HG03135 (cell line): ENCODE measurements at regions not wholly inside any gene's neighbourhood (a gene's known extent, or its start where the extent isn't known, plus 50 kb on each side); places are given as distances from the start of the nearest gene placed in this dataset.

Experiments used
- ATAC-seq: cut with Tn5 transposase; IDR thresholded peaks from one replicate; pipeline ENCODE4 v1.9.1; 2021; ENCODE audit warnings: mild to moderate bottlenecking, moderate library complexity; ENCODE audit not compliant: unreplicated experiment

DNA sequence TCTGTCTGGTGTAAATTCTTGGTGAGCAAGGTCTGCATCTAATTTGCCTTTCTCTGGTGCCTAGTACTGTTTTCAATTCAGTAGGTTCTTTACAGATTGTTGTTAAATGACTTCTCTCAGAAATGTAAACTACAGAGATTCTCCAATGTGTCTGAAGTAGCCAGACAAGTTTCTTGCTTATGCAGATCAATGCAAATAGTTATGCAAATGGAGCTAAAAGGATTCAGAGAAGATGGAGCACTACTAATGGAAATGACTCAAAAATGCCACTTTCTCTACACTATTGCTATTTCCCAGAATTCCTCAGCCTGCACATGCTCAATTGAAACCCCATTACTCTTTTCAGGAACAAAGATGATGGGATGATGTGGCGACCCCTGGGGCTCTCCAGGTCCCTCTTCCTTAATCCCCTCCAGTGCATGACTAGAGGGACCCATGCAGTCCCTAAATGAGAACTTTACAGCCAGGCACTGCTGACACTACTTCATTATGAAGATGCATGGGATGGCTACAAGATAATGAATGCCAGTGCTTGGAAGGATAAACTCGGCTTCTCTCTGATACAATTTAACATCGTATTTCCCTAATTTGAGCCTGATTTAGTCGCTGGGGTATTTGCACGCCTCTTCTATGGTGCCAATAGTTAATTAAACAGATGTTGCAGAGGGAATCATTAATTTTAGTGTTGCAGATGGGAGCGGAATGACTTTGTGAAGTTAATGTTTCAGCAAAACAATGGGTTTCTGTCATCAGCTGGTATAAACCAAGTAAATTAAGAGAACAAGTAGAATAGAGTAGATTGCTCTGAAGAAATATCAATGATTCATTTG lies 753.2 kb downstream of the TLR4 start:
- ATAC-seq = no peak

DNA sequence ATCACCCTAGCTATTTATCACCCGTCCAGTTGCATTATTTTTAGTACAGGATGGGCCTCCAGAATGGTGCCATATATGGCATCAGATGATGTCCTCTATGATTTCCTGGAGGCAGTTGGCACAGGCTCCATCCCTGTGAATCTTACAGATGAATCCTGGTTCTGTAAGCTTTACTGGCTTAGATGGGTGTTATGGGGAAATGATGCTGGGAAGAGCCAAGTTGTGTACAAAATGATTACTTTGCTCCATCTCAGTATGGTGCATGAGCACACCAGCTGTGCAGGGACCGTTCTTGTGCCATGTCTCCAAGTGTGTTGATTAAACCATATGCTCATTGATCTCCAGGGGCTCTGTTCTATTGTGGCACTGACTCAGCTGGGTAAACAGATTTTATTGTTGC lies 755.7 kb downstream of the TLR4 start:
- no peak for ATAC-seq

DNA sequence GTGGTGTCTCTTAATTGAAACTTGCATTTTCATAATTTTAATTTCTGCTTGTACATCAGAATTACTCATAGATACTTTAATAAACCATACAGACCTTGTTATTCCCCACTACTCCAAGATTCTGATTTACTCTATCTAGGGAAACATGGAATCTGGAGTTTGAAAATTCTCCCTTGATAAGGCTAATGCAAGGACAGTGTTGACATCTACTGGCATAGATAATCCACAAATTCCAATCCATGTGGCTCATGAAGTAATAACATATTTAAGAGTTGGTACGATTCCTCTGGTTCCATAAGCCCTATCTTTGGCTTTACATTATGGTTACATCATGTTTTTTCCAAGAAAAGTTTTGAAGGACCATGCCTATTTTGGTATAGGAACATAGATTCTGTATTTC lies 759.2 kb downstream of the TLR4 start:
- no peak for ATAC-seq

DNA sequence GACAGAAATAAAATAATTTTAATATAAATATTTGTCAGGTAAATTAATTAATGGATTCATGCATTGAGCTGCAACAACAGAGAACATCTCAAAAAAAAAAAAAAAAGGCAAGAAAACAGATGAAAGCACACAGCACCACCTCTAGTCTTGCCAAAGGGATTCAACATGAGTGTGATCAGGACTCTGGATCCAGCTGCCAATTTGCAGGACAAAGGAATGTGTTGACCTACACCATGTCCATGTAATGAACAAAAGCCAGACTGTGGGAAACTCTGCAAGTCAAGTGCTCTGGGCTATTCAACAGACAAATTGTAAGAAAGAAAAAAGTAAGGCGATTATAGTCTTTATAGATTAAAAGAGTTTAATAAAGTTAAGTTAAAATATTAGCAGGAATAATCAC lies 769.3 kb downstream of the TLR4 start:
- no peak for ATAC-seq

DNA sequence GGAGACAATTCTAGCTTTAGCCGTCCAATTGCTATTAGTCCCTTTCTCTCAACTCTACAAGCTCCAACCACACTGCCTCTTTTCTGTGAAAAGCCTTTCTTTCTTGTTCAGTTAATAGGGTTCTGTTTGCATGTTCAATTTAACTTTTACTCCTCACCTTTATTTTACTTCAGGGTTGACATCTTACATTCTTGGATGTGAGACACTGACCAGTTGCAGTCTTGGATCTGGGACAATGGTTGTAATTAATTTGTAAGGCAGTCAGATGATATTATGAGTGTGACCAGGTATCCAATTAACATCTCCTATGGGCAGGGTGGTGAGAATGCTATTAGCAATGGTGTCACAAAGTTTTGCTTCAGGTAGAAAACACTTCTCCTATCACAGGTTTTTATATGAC lies 774.5 kb downstream of the TLR4 start:
- no peak for ATAC-seq

DNA sequence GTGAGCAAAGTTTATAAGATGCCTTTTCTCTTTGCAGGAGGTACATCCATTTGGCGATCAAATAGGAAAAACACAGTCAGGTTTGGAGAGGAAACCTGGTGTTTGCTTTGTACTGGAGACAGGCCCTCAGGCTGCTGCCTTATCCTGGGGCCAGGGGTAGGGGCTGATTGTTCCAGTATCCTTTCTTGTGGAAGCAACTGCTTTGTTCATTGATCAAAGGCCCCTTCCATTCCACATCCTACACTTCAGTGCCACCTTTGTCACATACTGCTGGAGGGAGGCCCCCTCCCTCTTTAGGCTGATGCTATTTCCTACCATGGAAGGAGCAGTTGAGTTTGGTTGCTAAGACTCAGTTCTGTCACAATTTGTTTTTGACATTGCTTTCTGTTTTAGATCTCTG lies 778.1 kb downstream of the TLR4 start:
- no peak for ATAC-seq

DNA sequence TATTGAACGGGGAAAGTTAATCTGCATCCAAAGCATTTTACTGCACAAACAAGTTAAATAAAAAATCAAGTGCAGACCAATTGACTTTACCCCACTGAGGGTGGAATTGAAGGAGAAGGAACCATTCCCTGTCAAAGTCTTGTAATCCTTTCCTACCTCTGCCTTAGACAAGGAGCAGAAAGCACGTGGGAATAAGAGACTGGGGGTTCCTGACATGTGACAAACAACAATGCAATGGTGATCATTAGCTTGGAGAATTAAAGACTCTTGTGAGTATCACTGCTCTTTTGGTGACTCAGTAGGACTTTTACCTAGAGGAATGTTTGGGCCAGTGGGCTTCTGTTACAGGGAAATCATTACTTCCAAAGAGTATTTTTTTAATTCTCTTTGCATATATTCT lies 779.5 kb downstream of the TLR4 start:
- no peak for ATAC-seq

DNA sequence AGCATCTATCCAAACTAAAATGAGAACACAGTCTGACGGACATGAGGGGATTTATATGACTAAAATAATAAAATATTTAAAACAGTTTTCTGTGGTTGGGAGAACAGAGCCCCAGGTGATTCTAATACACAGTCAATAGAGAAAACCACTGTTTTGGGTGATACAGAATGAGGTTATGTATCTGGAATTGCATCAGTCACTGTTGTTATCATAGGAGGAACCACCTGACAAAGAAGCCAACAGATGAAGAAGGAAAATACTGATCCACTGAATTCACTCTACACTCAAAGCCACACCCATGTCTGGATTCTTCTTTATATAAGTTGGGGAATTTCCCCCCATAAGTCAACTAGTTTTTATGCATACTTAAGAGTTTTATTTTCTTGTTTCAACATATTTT lies 799.0 kb downstream of the TLR4 start:
- ATAC-seq = no peak

DNA sequence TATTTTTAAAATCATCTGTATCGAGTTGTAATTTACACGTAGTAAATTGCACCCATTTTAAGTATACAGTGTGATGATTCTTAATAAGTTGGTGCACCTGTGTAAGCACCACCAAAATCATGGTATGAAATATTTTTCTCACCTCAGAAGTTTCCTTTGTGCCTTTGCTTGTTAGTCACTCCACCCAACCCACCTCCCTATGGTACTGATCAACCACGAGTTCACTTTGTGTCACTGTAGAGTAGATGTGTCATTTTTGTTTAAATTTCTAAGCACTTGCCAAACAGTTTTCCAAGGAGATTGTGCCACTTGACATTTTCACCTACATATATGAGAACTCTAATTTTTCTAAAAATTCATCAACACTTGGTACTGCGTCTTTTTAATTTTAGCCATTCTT lies 806.5 kb downstream of the TLR4 start:
- no peak for ATAC-seq

DNA sequence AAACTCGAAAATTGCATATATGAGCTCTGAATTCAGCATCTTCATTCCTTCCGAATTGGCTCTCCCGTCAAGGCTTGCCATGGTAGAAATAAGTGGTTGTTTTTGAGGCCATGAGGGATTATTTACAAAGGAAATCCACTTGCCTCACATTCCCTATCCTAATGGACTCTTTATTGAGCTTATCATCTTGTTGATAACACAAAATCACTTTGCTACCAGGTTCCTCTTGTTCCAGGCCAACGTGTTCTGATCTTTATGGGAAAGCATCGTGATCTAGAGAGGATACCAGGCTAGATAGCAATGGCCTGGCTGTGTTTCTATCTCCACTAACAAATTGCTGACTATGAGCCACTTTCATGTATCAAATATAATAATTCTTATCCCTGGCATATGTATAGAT lies 811.7 kb downstream of the TLR4 start:
- ATAC-seq = no peak

DNA sequence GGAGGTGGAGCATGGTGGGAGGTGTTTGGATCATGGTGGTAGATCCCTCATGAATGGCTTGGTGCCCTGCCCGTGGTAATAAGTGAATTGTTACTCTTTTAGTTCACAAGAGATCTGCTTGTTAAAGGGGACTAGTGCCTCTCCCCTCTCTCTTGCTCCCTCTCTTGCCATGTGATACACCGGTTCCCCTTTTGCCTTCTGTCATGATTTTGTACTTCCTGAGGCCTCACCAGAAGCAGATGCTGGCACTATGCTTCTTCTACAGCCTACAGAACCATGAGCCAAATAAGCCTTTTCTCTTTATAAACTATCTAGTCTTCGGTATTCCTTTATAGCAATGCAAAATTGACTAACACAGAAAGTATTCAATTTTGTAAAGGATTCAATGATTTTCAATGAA lies 817.1 kb downstream of the TLR4 start:
- no peak for ATAC-seq

DNA sequence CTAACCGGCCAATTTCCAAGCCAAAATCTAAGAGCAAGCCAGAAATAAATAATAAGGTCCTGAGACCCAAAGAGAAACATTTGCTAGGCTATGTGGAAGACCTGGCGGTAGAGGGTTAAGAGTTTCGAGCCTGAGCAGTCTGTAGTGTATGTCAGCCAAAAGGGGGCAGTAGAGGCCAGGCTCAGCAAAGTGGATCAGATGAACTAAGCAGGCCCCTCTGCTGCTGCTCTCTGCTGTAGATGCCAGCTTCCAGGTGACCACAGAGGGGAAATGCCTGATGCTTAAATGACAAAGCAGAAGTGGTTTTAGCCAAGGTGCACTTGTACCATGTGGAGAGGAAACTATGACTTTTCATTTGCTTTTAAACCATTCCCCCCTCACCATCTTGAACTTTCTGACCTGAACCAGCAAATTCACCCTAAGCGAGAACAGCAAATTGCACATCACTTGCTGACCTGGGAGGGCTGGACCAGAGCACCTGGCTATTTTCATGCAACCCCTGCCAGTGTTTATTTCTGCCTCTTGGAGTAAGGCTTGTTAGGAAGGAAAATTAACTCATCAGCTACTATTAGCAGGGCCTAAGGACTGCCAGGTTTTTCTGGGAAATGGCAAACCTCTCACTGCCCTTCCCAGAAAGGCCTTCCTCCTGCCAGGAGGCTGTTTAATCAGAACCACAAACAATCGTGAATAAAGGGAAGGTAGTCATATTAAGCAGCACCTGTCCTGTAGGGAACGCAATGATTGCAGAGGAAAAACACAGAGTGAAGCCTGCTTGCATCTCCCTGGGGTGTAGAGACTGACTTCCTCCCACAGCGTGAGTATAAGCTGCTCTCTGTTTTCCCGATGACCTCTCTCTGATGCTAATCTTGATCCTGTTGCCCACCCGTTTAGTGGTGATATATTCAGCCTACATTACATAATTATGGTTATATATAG lies 818.2 kb downstream of the TLR4 start:
- ATAC-seq = peak; percentile 94

DNA sequence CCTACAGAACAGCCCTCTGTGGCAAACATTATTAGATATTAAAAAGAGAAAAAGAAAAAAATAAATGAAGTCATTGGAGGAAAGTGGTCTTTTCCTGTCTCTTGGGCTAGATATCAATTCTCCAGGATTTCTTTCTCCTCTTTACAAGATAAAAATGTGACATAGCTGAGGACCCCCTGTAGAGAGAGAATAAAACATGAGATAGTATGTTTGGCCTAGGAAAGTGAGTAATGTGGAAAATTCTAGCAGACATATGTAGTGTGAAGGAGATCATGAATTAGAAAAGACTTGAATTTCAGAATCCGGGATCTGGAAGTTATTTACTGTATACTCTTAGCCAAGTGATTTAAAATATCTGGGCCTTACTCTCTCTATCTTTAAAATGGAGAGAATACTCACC lies 823.1 kb downstream of the TLR4 start:
- ATAC-seq = no peak

DNA sequence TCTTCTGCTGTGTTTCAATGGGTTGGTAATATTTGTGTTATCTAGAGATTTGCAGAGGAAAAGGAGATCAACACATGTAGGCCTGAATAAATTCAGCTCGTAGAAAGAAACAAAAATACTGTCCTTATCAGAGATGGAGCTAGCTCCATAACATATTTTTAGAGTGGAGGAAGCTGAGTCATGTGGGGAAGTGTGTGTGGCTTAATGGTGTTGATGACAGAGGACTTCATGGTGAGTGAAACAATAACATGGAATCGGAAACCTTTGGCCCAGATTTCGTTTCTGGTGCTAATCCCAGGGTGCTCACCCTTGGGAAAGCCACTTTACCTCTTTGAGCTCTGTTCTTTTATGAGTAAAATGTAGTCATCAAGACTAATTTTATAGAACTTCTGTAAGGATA lies 825.0 kb downstream of the TLR4 start:
- peak; percentile 30 for ATAC-seq

DNA sequence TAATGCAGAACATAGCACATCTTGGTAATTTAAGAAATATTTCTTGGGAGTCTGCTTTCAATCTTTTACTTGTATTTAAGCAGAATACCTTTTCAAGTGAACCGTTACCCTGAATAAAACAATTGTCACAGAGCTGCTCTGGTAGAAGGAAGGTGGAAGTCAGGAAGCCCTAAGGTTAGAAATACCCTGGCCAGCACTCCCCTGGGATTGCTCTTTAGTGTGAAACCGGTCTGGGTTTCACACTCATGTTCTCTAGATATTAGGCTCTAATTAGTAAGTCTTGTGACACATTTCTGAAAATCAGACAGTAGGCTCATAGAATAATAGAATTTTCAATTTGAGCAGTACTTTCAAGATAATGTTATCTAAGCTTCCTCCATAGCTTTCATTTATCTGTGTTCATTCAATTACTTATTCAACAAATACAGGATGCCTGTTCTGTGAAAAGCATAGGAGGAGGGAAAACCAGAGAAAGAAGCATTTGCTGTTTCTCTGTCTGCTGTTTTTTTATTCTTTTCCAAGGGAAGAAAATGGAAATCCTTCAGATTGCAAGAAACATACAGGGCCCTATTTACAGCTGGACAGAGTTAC lies 825.5 kb downstream of the TLR4 start:
- peak; percentile 81 for ATAC-seq

DNA sequence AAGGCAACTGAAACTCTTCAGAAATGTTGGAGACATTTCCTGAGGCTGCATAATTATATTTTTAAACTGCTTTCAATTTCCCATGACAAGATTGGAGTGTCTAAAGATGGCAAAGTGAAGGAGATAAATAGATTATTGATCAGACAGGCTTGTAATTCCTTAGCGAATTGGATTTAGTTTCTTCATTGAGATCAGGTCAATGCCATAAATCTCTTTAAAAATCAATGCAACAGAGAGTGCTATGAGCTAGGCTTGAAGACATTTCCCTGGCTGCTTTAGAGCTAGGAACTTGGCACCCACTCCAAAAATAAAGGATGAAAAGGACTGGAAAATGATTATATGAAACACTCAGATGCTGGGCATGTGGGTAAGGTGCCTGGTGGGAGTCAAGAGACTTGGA lies 828.4 kb downstream of the TLR4 start:
- no peak for ATAC-seq

DNA sequence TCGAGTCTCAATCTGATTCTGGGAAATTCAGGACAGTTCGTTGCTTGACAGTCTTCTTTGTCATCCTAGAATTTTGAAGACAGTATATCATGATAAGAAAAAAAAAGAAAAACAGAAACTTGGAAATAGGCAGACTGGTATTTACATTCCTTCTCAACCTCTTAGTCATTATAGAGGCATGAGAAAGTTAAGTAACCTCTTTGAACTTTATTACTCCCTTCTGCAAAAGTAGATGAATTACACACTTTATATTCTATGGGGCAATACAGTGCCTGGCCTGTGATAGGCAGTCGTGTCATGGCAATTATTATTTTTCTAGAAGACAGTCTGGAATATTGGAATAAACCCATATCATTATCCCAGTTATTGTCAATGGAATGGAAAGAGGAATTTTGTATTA lies 828.9 kb downstream of the TLR4 start:
- no peak for ATAC-seq

DNA sequence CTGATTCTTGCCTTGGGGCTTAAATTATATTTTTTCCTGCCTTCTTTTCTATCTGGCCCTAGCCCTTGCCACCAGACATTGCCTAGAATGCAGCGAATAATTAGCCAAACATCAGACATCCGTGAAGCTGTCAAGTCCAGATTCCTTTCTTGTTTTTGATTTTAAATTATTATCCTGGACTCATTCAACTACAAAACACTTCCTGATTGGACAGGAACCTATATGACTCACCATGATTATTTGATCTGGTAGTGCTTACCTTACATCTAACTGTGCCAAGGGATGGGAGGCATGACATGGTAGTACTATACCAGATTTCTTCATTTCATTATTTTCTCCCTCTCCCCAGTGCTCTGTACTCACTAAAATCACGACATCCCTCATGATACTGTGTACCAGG lies 829.6 kb downstream of the TLR4 start:
- ATAC-seq = no peak

DNA sequence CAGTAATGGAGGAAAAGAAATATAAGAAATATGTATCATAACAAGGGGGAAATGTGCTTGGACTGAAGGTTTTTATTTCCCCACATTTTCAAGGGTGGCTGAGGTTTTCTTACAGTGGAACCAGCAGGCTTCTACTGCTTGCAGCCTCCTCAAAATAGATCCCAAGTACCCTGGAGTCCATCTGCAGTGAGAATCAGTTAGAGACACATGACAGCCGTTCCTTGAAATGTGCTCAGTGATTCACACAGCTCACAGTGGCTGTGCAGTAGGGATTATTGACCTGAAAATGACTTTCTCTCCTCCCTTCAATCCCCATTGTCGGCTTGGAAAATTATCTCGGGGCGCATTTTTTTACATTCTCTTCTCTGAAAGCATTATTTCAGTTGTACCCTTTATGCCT lies 832.0 kb downstream of the TLR4 start:
- no peak for ATAC-seq

DNA sequence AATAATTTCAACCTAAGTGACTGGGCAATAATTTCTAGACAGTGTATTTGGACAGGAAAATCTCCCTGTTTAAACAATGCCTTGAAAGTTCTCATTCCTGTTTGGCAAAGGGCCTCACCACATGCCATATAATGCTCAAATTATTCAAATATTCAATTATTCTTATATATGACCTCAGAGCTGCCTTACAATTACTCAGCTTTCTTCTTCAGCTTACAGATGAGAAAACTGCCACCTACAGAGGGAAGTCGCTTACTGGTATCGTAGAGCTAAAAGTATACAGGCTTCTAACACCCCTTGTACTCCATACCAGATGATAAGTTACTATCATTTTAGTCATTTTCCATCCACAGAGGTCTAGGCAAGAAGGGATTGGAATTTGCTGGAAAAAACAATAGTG lies 830.3 kb downstream of the BRINP1 start:
- ATAC-seq = no peak

DNA sequence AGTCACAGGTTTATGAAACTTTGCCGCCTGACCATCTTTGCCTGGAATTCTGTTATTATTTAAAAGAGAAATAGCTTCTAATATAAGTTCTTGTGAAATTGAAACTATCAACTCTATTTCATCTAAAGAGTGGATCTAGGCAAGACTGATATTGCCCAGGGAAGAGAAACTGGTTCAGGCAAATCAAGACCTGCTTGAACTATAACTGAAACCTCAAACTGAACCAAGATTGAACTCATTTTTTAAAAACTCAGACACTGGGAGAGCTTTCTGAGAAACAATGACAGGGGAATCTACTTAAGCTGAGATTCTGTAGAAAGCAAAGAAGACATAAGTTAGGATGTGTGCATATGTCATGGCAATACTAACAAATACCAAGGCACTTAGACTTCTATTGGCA lies 815.8 kb downstream of the BRINP1 start:
- no peak for ATAC-seq

DNA sequence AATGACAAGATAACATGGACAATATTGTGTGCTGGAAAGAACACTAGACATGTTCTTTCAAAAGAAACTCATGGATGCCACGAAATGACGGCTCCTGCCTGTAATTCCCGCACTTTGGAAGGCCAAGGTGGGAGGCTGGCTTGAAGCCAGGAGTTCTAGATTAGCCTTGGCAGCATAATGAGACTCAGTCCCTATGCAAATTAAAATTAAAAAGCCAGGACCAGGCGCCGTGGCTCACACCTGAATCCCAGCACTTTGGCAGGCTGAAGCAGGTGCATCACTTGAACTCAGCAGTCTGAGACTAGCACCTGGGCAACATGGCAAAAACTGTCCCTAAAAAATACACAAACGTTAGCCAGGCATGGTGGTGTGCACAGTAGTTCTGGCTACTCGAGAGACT lies 814.2 kb downstream of the BRINP1 start:
- no peak for ATAC-seq
